B cell (primary cell): ENCODE measurements at regions not wholly inside any gene's neighbourhood (a gene's known extent, or its start where the extent isn't known, plus 50 kb on each side); places are given as distances from the start of the nearest gene placed in this dataset.

Experiments used
- ATAC-seq: fragments of 200-7000 bp; cut with Tn5 transposase; one replicate; pipeline ENCODE4 v1.10.0; 2021; ENCODE audit warnings: low read depth, mild to moderate bottlenecking, moderate number of reproducible peaks, moderate library complexity
- CTCF ChIA-PET: fragments of 350-600 bp; sonication (Branson Sonifier 250); formaldehyde crosslinking; loops from one replicate; lab custom pipeline; 2021; ENCODE audit warnings: antibody characterized with exemption, inconsistent platforms; lab: Charles Lee
- POLR2A ChIA-PET: fragments of 350-600 bp; sonication (Branson Sonifier 250); formaldehyde crosslinking; loops from one replicate; lab custom pipeline; 2021; ENCODE audit warnings: antibody characterized with exemption; lab: Charles Lee
- DNase-seq: peaks from one replicate; pipeline ENCODE4 v3.0.0; 2013
- H2AFZ ChIP-seq: 2 replicates; pipeline ENCODE4 v1.6.1; 2012; ENCODE audit warnings: mild to moderate bottlenecking, low read depth, low read length; ENCODE audit not compliant: insufficient read depth, poor library complexity, severe bottlenecking
- H3K27ac ChIP-seq, 2 donors: 1 replicate in 1 of 2; 2 replicates in 1 of 2; pipeline ENCODE4 v1.5.1; 2012 to 2013; ENCODE audit warnings: low read length in 2 of 2, mild to moderate bottlenecking in 2 of 2, moderate library complexity in 1 of 2
- H3K27me3 ChIP-seq, 4 experiments: fragments of 200-600 bp in 1 of 4; sonication (generic) in 1 of 4; replicated peaks in 1 of 4; 1 replicate in 2 of 4; 2 replicates in 2 of 4; pipeline versions ENCODE4 v1.6.1 to v1.7.0; 2013 to 2016; ENCODE audit warnings: low read length in 3 of 4, mild to moderate bottlenecking in 2 of 4, mixed read lengths in 1 of 4, moderate library complexity in 1 of 4; ENCODE audit not compliant: insufficient read depth in 4 of 4, control insufficient read depth in 3 of 4; ENCODE audit errors: control extremely low read depth in 1 of 4
- H3K36me3 ChIP-seq, 2 experiments: replicated peaks in 1 of 2; 1 replicate in 1 of 2; 2 replicates in 1 of 2; pipeline versions ENCODE4 v1.6.1 to v1.7.1; 2013; ENCODE audit warnings: low read length in 1 of 2; ENCODE audit not compliant: insufficient read depth in 2 of 2, control insufficient read depth in 1 of 2; ENCODE audit errors: control extremely low read depth in 1 of 2, extremely low read depth in 1 of 2
- H3K4me1 ChIP-seq, 2 donors: fragments of 200-600 bp in 1 of 2; sonication (generic) in 1 of 2; 1 replicate in 1 of 2; 2 replicates in 1 of 2; pipeline versions ENCODE4 v1.5.1 to v1.6.1; 2013 to 2017; ENCODE audit warnings: low read length in 2 of 2; ENCODE audit not compliant: control insufficient read depth in 2 of 2, insufficient read depth in 2 of 2
- H3K4me2 ChIP-seq: replicated peaks from 2 replicates; pipeline ENCODE3; 2012; ENCODE audit warnings: mild to moderate bottlenecking, low read depth, low read length; ENCODE audit not compliant: poor library complexity, severe bottlenecking
- H3K4me3 ChIP-seq, 5 experiments: fragments of 200-600 bp in 1 of 5; sonication (generic) in 1 of 5; 1 replicate in 3 of 5; 2 replicates in 2 of 5; pipeline versions ENCODE4 v1.5.1 to v1.7.0; 2011 to 2016; ENCODE audit warnings: low read length in 4 of 5, mild to moderate bottlenecking in 4 of 5, low read depth in 2 of 5, control low read depth in 1 of 5, moderate library complexity in 1 of 5; ENCODE audit not compliant: insufficient read depth in 1 of 5; ENCODE audit errors: control extremely low read depth in 1 of 5, extremely low read depth in 1 of 5
- H3K79me2 ChIP-seq: fragments of 200-600 bp; sonication (generic); one replicate; pipeline ENCODE4 v1.6.0; 2016; ENCODE audit warnings: low read length; ENCODE audit not compliant: control insufficient read depth, insufficient read depth
- H3K9ac ChIP-seq: fragments of 200-600 bp; sonication (generic); 2 replicates; pipeline ENCODE4 v1.6.1; 2017; ENCODE audit warnings: mild to moderate bottlenecking, low read length, moderate library complexity
- H3K9me3 ChIP-seq, 3 donors: one replicate each; pipeline versions ENCODE4 v1.6.1 to v1.7.1; 2013; ENCODE audit warnings: low read length in 2 of 3; ENCODE audit not compliant: control insufficient read depth in 2 of 3, insufficient read depth in 1 of 3; ENCODE audit errors: control extremely low read depth in 1 of 3
- H4K20me1 ChIP-seq: 2 replicates; pipeline ENCODE4 v1.6.0; 2012; ENCODE audit warnings: mild to moderate bottlenecking, low read length; ENCODE audit not compliant: insufficient read depth, control insufficient read depth, poor library complexity, severe bottlenecking
- H3K27ac Mint-ChIP-seq: one replicate; pipeline ENCODE4 v1.8.0; 2021; ENCODE audit warnings: mixed read lengths
- H3K27me3 Mint-ChIP-seq: one replicate; pipeline ENCODE4 v1.8.0; 2021; ENCODE audit warnings: mixed read lengths
- H3K4me1 Mint-ChIP-seq: one replicate; pipeline ENCODE4 v1.8.0; 2021; ENCODE audit warnings: mixed read lengths
- H3K4me3 Mint-ChIP-seq: one replicate; pipeline ENCODE4 v1.8.0; 2021; ENCODE audit warnings: mixed read lengths
- H3K9me3 Mint-ChIP-seq: one replicate; pipeline ENCODE4 v1.8.0; 2022; ENCODE audit warnings: mixed read lengths; ENCODE audit not compliant: insufficient read depth
- EZH2 ChIP-seq: IDR thresholded peaks from 2 replicates; pipeline ENCODE4 v1.6.1; 2012; ENCODE audit warnings: borderline replicate concordance, low read depth, mild to moderate bottlenecking, moderate library complexity, low read length; ENCODE audit not compliant: insufficient read depth, poor library complexity, severe bottlenecking
- WGBS: methylation state at CpG from one replicate; pipeline ENCODE4 v1.1.5; 2013; ENCODE audit warnings: missing lambda C conversion rate; ENCODE audit not compliant: insufficient coverage; 5-methylcytosine and 5-hydroxymethylcytosine counted together
- intact Hi-C: fragments of 100-400 bp; cut with micrococcal nuclease; formaldehyde crosslinking; loops from one replicate; pipeline ENCODE4 v1.10.0; 2022
- TF ChIP-seq, protein P1 (sequence below): fragments of 200-600 bp; IDR thresholded peaks from one replicate; pipeline ENCODE4 v1.8.0; 2022; ENCODE audit warnings: antibody characterized with exemption, mild to moderate bottlenecking

DNA sequence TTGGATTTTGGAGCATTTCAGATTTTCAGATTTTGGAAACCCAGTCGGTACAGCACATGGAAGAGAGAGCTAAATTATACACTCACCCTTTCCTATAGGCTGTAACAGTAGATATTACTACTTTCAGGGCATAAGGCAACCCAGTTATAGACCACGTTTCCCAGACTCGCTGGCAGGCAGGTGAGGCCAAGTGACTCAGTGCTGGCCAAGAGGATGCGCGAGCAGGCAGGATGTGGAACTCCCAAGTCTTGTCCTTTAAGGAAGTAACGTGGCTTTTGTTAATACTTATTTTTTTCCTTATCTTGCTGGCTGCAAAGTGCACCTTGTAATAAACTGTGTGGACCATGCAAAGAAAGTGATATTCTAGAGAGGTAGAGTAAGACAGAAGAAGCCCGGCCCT is 1160.1 kb downstream of the GATA3 start:
- no peak overlapping the region for H3K4me3 ChIP-seq
- H3K27me3 ChIP-seq, result no peaks in the 10 kb centered on the region
- DNase-seq (no peak), ATAC-seq (no peak)
- H3K36me3 ChIP-seq, result no peaks in the 10 kb centered on the region
- no peak overlapping the region for H3K4me3 Mint-ChIP-seq
- no peaks in the 10 kb centered on the region for H3K79me2 ChIP-seq
- H3K9ac ChIP-seq, result no peak overlapping the region
- no peaks in the 10 kb centered on the region for H4K20me1 ChIP-seq
- no peak overlapping the region for H3K27ac ChIP-seq
- 65% methylated on average over 4 of the region's 7 CpGs for WGBS
- intact Hi-C loops, result no loop called here
- TF ChIP-seq, protein P1, sequence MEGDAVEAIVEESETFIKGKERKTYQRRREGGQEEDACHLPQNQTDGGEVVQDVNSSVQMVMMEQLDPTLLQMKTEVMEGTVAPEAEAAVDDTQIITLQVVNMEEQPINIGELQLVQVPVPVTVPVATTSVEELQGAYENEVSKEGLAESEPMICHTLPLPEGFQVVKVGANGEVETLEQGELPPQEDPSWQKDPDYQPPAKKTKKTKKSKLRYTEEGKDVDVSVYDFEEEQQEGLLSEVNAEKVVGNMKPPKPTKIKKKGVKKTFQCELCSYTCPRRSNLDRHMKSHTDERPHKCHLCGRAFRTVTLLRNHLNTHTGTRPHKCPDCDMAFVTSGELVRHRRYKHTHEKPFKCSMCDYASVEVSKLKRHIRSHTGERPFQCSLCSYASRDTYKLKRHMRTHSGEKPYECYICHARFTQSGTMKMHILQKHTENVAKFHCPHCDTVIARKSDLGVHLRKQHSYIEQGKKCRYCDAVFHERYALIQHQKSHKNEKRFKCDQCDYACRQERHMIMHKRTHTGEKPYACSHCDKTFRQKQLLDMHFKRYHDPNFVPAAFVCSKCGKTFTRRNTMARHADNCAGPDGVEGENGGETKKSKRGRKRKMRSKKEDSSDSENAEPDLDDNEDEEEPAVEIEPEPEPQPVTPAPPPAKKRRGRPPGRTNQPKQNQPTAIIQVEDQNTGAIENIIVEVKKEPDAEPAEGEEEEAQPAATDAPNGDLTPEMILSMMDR, result no peak
- TF ChIP-seq EZH2, result no peak
- no peaks in the 10 kb centered on the region for H3K4me1 ChIP-seq
- H3K27me3 Mint-ChIP-seq, result peaks cover 8% of the 10 kb centered on the region
- H3K9me3 Mint-ChIP-seq, result no peaks in the 10 kb centered on the region
- no peak overlapping the region for H3K4me2 ChIP-seq
- H3K9me3 ChIP-seq, result no peaks in the 10 kb centered on the region
- POLR2A ChIA-PET, result no interaction called here
- no peak overlapping the region for H3K27ac Mint-ChIP-seq
- H2AFZ ChIP-seq, result no peak overlapping the region
- CTCF ChIA-PET, result no interaction called here
- H3K4me1 Mint-ChIP-seq, result no peaks in the 10 kb centered on the region

DNA sequence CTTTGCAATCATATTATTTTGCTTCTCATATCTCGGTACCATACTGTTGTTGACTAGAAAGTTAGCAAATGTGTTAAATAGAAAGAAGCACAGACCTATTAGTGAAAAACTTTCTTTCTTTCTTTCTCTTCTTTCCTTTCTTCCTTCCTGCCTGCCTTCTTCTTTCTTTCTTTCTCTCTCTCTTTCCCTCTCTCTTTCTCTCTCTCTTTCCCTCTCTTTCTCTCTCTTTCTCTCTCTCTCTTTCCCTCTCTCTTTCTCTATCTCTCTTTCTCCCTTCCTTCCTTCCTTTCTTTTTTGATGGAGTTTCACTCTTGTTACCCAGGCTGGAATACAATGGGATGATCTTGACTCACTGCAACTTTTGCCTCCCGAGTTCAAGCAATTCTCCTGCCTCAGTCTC is 1160.6 kb downstream of the GATA3 start:
- H3K4me1 ChIP-seq, result no peaks in the 10 kb centered on the region
- H3K4me2 ChIP-seq, result no peak overlapping the region
- POLR2A ChIA-PET, result no interaction called here
- H3K9me3 ChIP-seq, result no peaks in the 10 kb centered on the region
- H3K9ac ChIP-seq, result no peak overlapping the region
- TF ChIP-seq, protein P1, result no peak
- no peak for TF ChIP-seq EZH2
- CTCF ChIA-PET, result no interaction called here
- 80% methylated on average over 1 of the region's 2 CpGs for WGBS
- H3K27ac ChIP-seq, result no peak overlapping the region
- no peak overlapping the region for H3K27ac Mint-ChIP-seq
- no peak for ATAC-seq
- intact Hi-C loops, result no loop called here
- no peaks in the 10 kb centered on the region for H3K9me3 Mint-ChIP-seq
- H4K20me1 ChIP-seq, result no peaks in the 10 kb centered on the region
- no peak overlapping the region for H3K4me3 ChIP-seq
- H3K36me3 ChIP-seq, result no peaks in the 10 kb centered on the region
- no peaks in the 10 kb centered on the region for H3K27me3 ChIP-seq
- H3K4me1 Mint-ChIP-seq, result no peaks in the 10 kb centered on the region
- peaks cover 8% of the 10 kb centered on the region for H3K27me3 Mint-ChIP-seq
- DNase-seq, result no peak
- H3K79me2 ChIP-seq, result no peaks in the 10 kb centered on the region
- no peak overlapping the region for H2AFZ ChIP-seq
- H3K4me3 Mint-ChIP-seq, result no peak overlapping the region
